Hepatocyte (in vitro differentiated cells): ENCODE measurements at regions not wholly inside any gene's neighbourhood (a gene's known extent, or its start where the extent isn't known, plus 50 kb on each side); places are given as distances from the start of the nearest gene placed in this dataset.
A peak's percentile ranks its signal among the peaks of the same experiment; 100 is the strongest.

Experiments
- DNase-seq: peaks from one replicate; pipeline ENCODE4 v3.0.0-alpha.2; 2016; ENCODE audit warnings: low spot score
- H2AFZ ChIP-seq: fragments of 200-600 bp; sonication (generic); 2 replicates; pipeline ENCODE4 v1.6.0; 2016; ENCODE audit warnings: antibody characterized with exemption, mild to moderate bottlenecking
- H3K27ac ChIP-seq: fragments of 200-600 bp; sonication (generic); 2 replicates; pipeline ENCODE4 v1.5.1; 2016; ENCODE audit warnings: mild to moderate bottlenecking
- H3K27me3 ChIP-seq: fragments of 200-600 bp; sonication (generic); 2 replicates; pipeline ENCODE4 v1.6.1; 2016
- H3K36me3 ChIP-seq: fragments of 200-600 bp; sonication (generic); replicated peaks from 2 replicates; pipeline ENCODE4 v1.5.1; 2016; ENCODE audit warnings: low read depth; ENCODE audit not compliant: insufficient read depth
- H3K4me1 ChIP-seq: fragments of 200-600 bp; sonication (generic); 2 replicates; pipeline ENCODE4 v1.5.1; 2016; ENCODE audit warnings: mild to moderate bottlenecking, moderate library complexity; ENCODE audit not compliant: insufficient read depth
- H3K4me2 ChIP-seq: fragments of 200-600 bp; sonication (generic); 2 replicates; pipeline ENCODE4 v1.6.0; 2016
- H3K4me3 ChIP-seq: fragments of 200-600 bp; sonication (generic); 2 replicates; pipeline ENCODE4 v1.5.1; 2016; ENCODE audit warnings: mild to moderate bottlenecking
- H3K79me2 ChIP-seq: fragments of 200-600 bp; sonication (generic); 2 replicates; pipeline ENCODE4 v1.6.0; 2017; ENCODE audit warnings: mild to moderate bottlenecking
- H3K9me2 ChIP-seq: fragments of 200-600 bp; sonication (generic); replicated peaks from 2 replicates; pipeline ENCODE4 v1.6.0; 2017; ENCODE audit warnings: mild to moderate bottlenecking; ENCODE audit not compliant: insufficient read depth
- H3K9me3 ChIP-seq: fragments of 200-600 bp; sonication (generic); 2 replicates; pipeline ENCODE4 v1.5.1; 2016; ENCODE audit warnings: low read depth, mild to moderate bottlenecking
- H4K20me1 ChIP-seq: fragments of 200-600 bp; sonication (generic); 2 replicates; pipeline ENCODE4 v1.6.0; 2016; ENCODE audit warnings: mild to moderate bottlenecking; ENCODE audit not compliant: insufficient read depth, poor library complexity, severe bottlenecking
- CTCF ChIP-seq: fragments of 200-600 bp; sonication (generic); IDR thresholded peaks from 2 replicates; pipeline ENCODE4 v1.5.1; 2016; ENCODE audit warnings: antibody characterized with exemption, mild to moderate bottlenecking; ENCODE audit not compliant: poor library complexity
- EZH2 ChIP-seq: fragments of 200-600 bp; sonication (generic); IDR thresholded peaks from 2 replicates; pipeline ENCODE4 v1.6.1; 2016; ENCODE audit warnings: antibody characterized with exemption, mild to moderate bottlenecking, borderline replicate concordance
- EZH2phosphoT487 ChIP-seq: fragments of 200-600 bp; sonication (generic); IDR thresholded peaks from one replicate; pipeline ENCODE4 v1.6.1; 2018; ENCODE audit warnings: antibody characterized with exemption, mild to moderate bottlenecking, low read depth, moderate library complexity; ENCODE audit not compliant: unreplicated experiment, severe bottlenecking
- WGBS: methylation state at CpG from one replicate; pipeline ENCODE4 v1.1.6; 2016; ENCODE audit warnings: low lambda C conversion rate; ENCODE audit errors: missing lambda C conversion rate; 5-methylcytosine and 5-hydroxymethylcytosine counted together

GRCh38 chr7:46999866-47000265 is 582.0 kb downstream of the TNS3 start:
- Histone ChIP-seq H3K4me3 (no peak overlapping the region), H3K36me3 (no peaks in the 10 kb centered on the region), H3K4me1 (no peaks in the 10 kb centered on the region), H3K79me2 (no peaks in the 10 kb centered on the region), H2AFZ (no peak overlapping the region), H3K27ac (no peak overlapping the region), H3K9me2 (no peaks in the 10 kb centered on the region), H4K20me1 (no peaks in the 10 kb centered on the region), H3K9me3 (no peaks in the 10 kb centered on the region), H3K27me3 (no peaks in the 10 kb centered on the region), H3K4me2 (no peak overlapping the region)
- DNase-seq = no peak
- no peak for TF ChIP-seq EZH2phosphoT487
- no peak for TF ChIP-seq EZH2
- TF ChIP-seq CTCF = no peak

GRCh38 chr7:46996972-46997371 is 584.9 kb downstream of the TNS3 start:
- TF ChIP-seq EZH2 = no peak
- WGBS = 94% methylated on average over 3 of the region's 3 CpGs

GRCh38 chr7:46993396-46993795 is 588.5 kb downstream of the TNS3 start:
- DNase-seq = peak; percentile 42
- no peaks in the 10 kb centered on the region for H3K36me3 ChIP-seq
- no peak overlapping the region for H2AFZ ChIP-seq

More at GRCh38 chr7:46996972-46997371, 584.9 kb downstream of the TNS3 start:
- H4K20me1 ChIP-seq = no peaks in the 10 kb centered on the region
- DNase-seq = no peak
- no peak overlapping the region for H3K4me3 ChIP-seq
- H3K4me1 ChIP-seq = no peaks in the 10 kb centered on the region
- H3K79me2 ChIP-seq = no peaks in the 10 kb centered on the region
- no peaks in the 10 kb centered on the region for H3K36me3 ChIP-seq
- H3K9me3 ChIP-seq = no peaks in the 10 kb centered on the region
- H3K27me3 ChIP-seq = no peaks in the 10 kb centered on the region
- no peaks in the 10 kb centered on the region for H3K9me2 ChIP-seq
- H3K27ac ChIP-seq = no peak overlapping the region
- H3K4me2 ChIP-seq = no peak overlapping the region
- no peak overlapping the region for H2AFZ ChIP-seq

GRCh38 chr7:46990761-46991160 is 591.1 kb downstream of the TNS3 start:
- Histone ChIP-seq H3K9me2 (no peaks in the 10 kb centered on the region), H3K4me3 (no peak overlapping the region), H3K36me3 (no peaks in the 10 kb centered on the region), H3K4me1 (no peaks in the 10 kb centered on the region), H3K27ac (no peak overlapping the region), H3K79me2 (no peaks in the 10 kb centered on the region), H3K9me3 (no peaks in the 10 kb centered on the region), H2AFZ (no peak overlapping the region), H4K20me1 (no peaks in the 10 kb centered on the region), H3K4me2 (no peak overlapping the region), H3K27me3 (no peaks in the 10 kb centered on the region)
- TF ChIP-seq EZH2 (no peak), CTCF (no peak), EZH2phosphoT487 (no peak)
- DNase-seq = no peak

More at GRCh38 chr7:46993396-46993795, 588.5 kb downstream of the TNS3 start:
- no peak overlapping the region for H3K27ac ChIP-seq
- H3K9me2 ChIP-seq = no peaks in the 10 kb centered on the region
- no peak for TF ChIP-seq EZH2phosphoT487
- TF ChIP-seq EZH2 = no peak
- no peak for TF ChIP-seq CTCF
- no peak overlapping the region for H3K4me2 ChIP-seq
- 32% methylated on average over 3 of the region's 3 CpGs for WGBS
- no peak overlapping the region for H3K4me3 ChIP-seq
- no peaks in the 10 kb centered on the region for H3K9me3 ChIP-seq
- H3K4me1 ChIP-seq = no peaks in the 10 kb centered on the region
- H3K79me2 ChIP-seq = no peaks in the 10 kb centered on the region
- H3K27me3 ChIP-seq = no peaks in the 10 kb centered on the region
- H4K20me1 ChIP-seq = no peaks in the 10 kb centered on the region
